AG10803 (cell line): ENCODE measurements at regions not wholly inside any gene's neighbourhood (a gene's known extent, or its start where the extent isn't known, plus 50 kb on each side); places are given as distances from the start of the nearest gene placed in this dataset.

Experiments
- DNase-seq: peaks from one replicate; pipeline ENCODE4 v3.0.0; 2010; ENCODE audit warnings: low read depth
- H3K4me3 ChIP-seq: 2 replicates; pipeline ENCODE4 v1.5.1; 2011; ENCODE audit warnings: mild to moderate bottlenecking, low read length, control low read depth
- CTCF ChIP-seq: conservative IDR thresholded peaks from 2 replicates; pipeline ENCODE4 v1.5.1; 2011; ENCODE audit warnings: mild to moderate bottlenecking, low read length, control low read depth, inconsistent platforms

GRCh38 chr4:114217150-114217817 is 237.8 kb upstream of the ARSJ start:
- no peak for DNase-seq
- no peak overlapping the region for H3K4me3 ChIP-seq
- no peak for TF ChIP-seq CTCF

GRCh38 chr4:114223580-114223979 is 244.1 kb upstream of the ARSJ start:
- DNase-seq: no peak
- H3K4me3 ChIP-seq: no peak overlapping the region
- no peak for TF ChIP-seq CTCF

- TF ChIP-seq CTCF: no peak
- no peak for DNase-seq
- no peak overlapping the region for H3K4me3 ChIP-seq
These were observed 246.0 kb upstream of the ARSJ start for GRCh38 chr4:114225436-114225835.

- H3K4me3 ChIP-seq: no peak overlapping the region
- TF ChIP-seq CTCF: no peak
- DNase-seq: no peak
These were observed 246.7 kb upstream of the ARSJ start for GRCh38 chr4:114226179-114226578.

- no peak overlapping the region for H3K4me3 ChIP-seq
- peak; percentile 5 for DNase-seq
- TF ChIP-seq CTCF: no peak
These were observed 247.7 kb upstream of the ARSJ start for GRCh38 chr4:114226968-114227760.

GRCh38 chr4:114229706-114230105 is 250.3 kb upstream of the ARSJ start:
- no peak overlapping the region for H3K4me3 ChIP-seq
- DNase-seq: no peak
- no peak for TF ChIP-seq CTCF
